ENCODE measurements at regions not wholly inside any gene's neighbourhood (a gene's known extent, or its start where the extent isn't known, plus 50 kb on each side); places are given as distances from the start of the nearest gene placed in this dataset.

DNA sequence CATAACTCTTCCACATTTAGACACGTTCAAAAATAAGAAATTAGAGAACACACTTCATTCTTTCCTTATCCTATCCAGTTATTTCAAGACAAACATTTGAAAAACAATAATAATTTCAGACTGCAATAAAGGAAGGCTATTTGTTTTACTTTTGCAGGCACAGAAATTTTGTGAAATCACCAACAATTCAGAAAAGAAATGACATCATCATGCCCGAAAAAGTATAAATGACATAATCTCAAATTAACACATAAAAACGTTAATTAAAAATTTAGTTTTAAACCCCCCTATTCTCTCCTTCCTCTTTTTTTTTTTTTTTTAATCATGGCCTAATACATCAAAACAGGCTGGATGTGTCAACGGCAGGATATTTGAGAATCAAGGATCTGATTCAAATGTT, 468.4 kb upstream of the RBFOX1 start:
- TF ChIP-seq, protein P1, sequence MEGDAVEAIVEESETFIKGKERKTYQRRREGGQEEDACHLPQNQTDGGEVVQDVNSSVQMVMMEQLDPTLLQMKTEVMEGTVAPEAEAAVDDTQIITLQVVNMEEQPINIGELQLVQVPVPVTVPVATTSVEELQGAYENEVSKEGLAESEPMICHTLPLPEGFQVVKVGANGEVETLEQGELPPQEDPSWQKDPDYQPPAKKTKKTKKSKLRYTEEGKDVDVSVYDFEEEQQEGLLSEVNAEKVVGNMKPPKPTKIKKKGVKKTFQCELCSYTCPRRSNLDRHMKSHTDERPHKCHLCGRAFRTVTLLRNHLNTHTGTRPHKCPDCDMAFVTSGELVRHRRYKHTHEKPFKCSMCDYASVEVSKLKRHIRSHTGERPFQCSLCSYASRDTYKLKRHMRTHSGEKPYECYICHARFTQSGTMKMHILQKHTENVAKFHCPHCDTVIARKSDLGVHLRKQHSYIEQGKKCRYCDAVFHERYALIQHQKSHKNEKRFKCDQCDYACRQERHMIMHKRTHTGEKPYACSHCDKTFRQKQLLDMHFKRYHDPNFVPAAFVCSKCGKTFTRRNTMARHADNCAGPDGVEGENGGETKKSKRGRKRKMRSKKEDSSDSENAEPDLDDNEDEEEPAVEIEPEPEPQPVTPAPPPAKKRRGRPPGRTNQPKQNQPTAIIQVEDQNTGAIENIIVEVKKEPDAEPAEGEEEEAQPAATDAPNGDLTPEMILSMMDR (IDR thresholded peaks at IDR 0.05): no peak
- TF ChIP-seq POLR2A (IDR thresholded peaks at IDR 0.05) (no peak), POLR2AphosphoS5 (IDR thresholded peaks at IDR 0.05) (no peak), EP300 (IDR thresholded peaks at IDR 0.05; ENCODE audit: low read depth) (no peak)

All from transverse colon (tissue), 4 donors.